ENCODE measurements at regions not wholly inside any gene's neighbourhood (a gene's known extent, or its start where the extent isn't known, plus 50 kb on each side); places are given as distances from the start of the nearest gene placed in this dataset.

- no peak for TF ChIP-seq POLR2AphosphoS5 (IDR thresholded peaks at IDR 0.05; ENCODE audit: borderline replicate concordance, low read depth, low read length)
- TF ChIP-seq EZH2 (IDR thresholded peaks at IDR 0.05) = no peak
These were observed 947.7 kb downstream of the EFNB2 start for GRCh38 chr13:105587786-105588185.

Measured in SK-N-MC (cell line).